GM12878 (cell line): ENCODE measurements at regions not wholly inside any gene's neighbourhood (a gene's known extent, or its start where the extent isn't known, plus 50 kb on each side); places are given as distances from the start of the nearest gene placed in this dataset.

ENCODE experiments used
- ATAC-seq: fragments of 200-7000 bp; cut with Tn5 transposase; 3 replicates; pipeline ENCODE4 v1.9.1; 2020; ENCODE audit warnings: mild to moderate bottlenecking, moderate library complexity
- BruUV-seq: library from RNA; stranded (reverse); fragments of 400-500 nt; replicated peaks from 2 replicates; lab custom pipeline; 2021; lab: Mats Ljungman, UMichigan
- CTCF ChIA-PET: fragments of 300-600 bp; sonication (Branson Sonifier 250); formaldehyde crosslinking; extraction: SDS; loops from one replicate; lab custom pipeline; 2021; ENCODE audit warnings: inconsistent platforms; lab: Yijun Ruan, JAX
- POLR2A ChIA-PET: fragments of 350-600 bp; formaldehyde crosslinking; extraction: SDS; loops from one replicate; lab custom pipeline; 2021; ENCODE audit warnings: inconsistent platforms; lab: Charles Lee
- RAD21 ChIA-PET: fragments of 300-600 bp; sonication (Branson Sonifier 250); formaldehyde crosslinking; loops from one replicate; lab custom pipeline; 2023; ENCODE audit warnings: antibody characterized with exemption; ENCODE audit not compliant: unreplicated experiment; lab: Charles Lee
- SMC1A ChIA-PET: fragments of 300-600 bp; sonication (Branson Sonifier 250); formaldehyde crosslinking; loops from one replicate; lab custom pipeline; 2023; ENCODE audit not compliant: unreplicated experiment, uncharacterized antibody; lab: Charles Lee
- DNase-seq: peaks from one replicate; pipeline ENCODE4 v3.0.0-alpha.2; 2011; ENCODE audit warnings: low read depth, low spot score
- FAIRE-seq: peaks from 3 replicates; lab custom pipeline; 2011; peaks lifted over from hg19 to GRCh38; lab: Jason Lieb, UNC
- H2AFZ ChIP-seq: 2 replicates; pipeline ENCODE4 v1.6.0; 2011; ENCODE audit warnings: low read depth, low read length, control low read depth; ENCODE audit not compliant: control insufficient read depth
- H3K27ac ChIP-seq: 2 replicates; pipeline ENCODE4 v1.5.1; 2011; ENCODE audit warnings: control low read depth; ENCODE audit not compliant: control insufficient read depth, insufficient read depth
- H3K27me3 ChIP-seq, 2 experiments: replicated peaks in 1 of 2; 2 replicates each; pipeline versions ENCODE4 v1.6.0 to v1.6.1; 2011; ENCODE audit warnings: low read length in 1 of 2; ENCODE audit not compliant: control insufficient read depth in 2 of 2, insufficient read depth in 2 of 2
- H3K36me3 ChIP-seq, 2 experiments: 2 replicates each; pipeline ENCODE4 v1.5.1; 2011; ENCODE audit warnings: low read length in 1 of 2; ENCODE audit not compliant: control insufficient read depth in 2 of 2, insufficient read depth in 2 of 2
- H3K4me1 ChIP-seq: 2 replicates; pipeline ENCODE4 v1.6.1; 2011; ENCODE audit warnings: mild to moderate bottlenecking, low read length, moderate library complexity, mixed read lengths; ENCODE audit not compliant: control insufficient read depth, insufficient read depth
- H3K4me2 ChIP-seq: 2 replicates; pipeline ENCODE4 v1.6.0; 2011; ENCODE audit warnings: control low read depth; ENCODE audit not compliant: control insufficient read depth, insufficient read depth
- H3K4me3 ChIP-seq: fragments of 200-600 bp; sonication (generic); 2 replicates; pipeline ENCODE4 v1.5.1; 2016
- H3K79me2 ChIP-seq: 2 replicates; pipeline ENCODE4 v1.6.0; 2011; ENCODE audit warnings: low read length; ENCODE audit not compliant: control insufficient read depth, insufficient read depth
- H3K9ac ChIP-seq: 2 replicates; pipeline ENCODE4 v1.8.0; 2011; ENCODE audit warnings: low read length, control low read depth, mixed read lengths; ENCODE audit not compliant: control insufficient read depth, insufficient read depth
- H3K9me3 ChIP-seq: replicated peaks from 3 replicates; pipeline ENCODE4 v1.5.1; 2011; ENCODE audit warnings: mild to moderate bottlenecking, low read length; ENCODE audit not compliant: control insufficient read depth, insufficient read depth
- H4K20me1 ChIP-seq: 2 replicates; pipeline ENCODE4 v1.6.0; 2011; ENCODE audit not compliant: control insufficient read depth, insufficient read depth
- ATF7 ChIP-seq: fragments of 450-650 bp; IDR thresholded peaks from 2 replicates; pipeline ENCODE4 v1.6.1; 2016; ENCODE audit warnings: low read depth, mild to moderate bottlenecking
- CHD1 ChIP-seq: IDR thresholded peaks from 2 replicates; pipeline ENCODE4 v1.6.1; 2012; ENCODE audit warnings: low read depth, low read length, improper control_type of control experiment
- EED ChIP-seq: sonication (generic); IDR thresholded peaks from 2 replicates; pipeline ENCODE4 v1.6.1; 2016; ENCODE audit warnings: antibody characterized with exemption, low read depth
- EZH2 ChIP-seq: IDR thresholded peaks from 2 replicates; pipeline ENCODE4 v1.6.1; 2012; ENCODE audit warnings: low read depth, mild to moderate bottlenecking, control low read depth, inconsistent platforms, low read length, borderline replicate concordance; ENCODE audit not compliant: control insufficient read depth
- HCFC1 ChIP-seq: fragments of 150-350 bp; IDR thresholded peaks from 2 replicates; pipeline ENCODE4 v1.6.1; 2014; ENCODE audit warnings: low read length
- HDAC6 ChIP-seq: fragments of 200-600 bp; sonication (generic); IDR thresholded peaks from one replicate; pipeline ENCODE4 v1.8.0; 2017; ENCODE audit warnings: antibody characterized with exemption; ENCODE audit not compliant: unreplicated experiment
- KAT2A ChIP-seq: conservative IDR thresholded peaks from 2 replicates; pipeline ENCODE4 v1.6.1; 2011; ENCODE audit warnings: low read depth, low read length; ENCODE audit not compliant: control insufficient read depth
- MEF2B ChIP-seq: fragments of 450-650 bp; IDR thresholded peaks from 2 replicates; pipeline ENCODE4 v1.6.1; 2018; ENCODE audit warnings: mild to moderate bottlenecking, moderate library complexity; ENCODE audit not compliant: partially characterized antibody, poor library complexity, severe bottlenecking
- NFIC ChIP-seq: IDR thresholded peaks from 2 replicates; pipeline ENCODE4 v1.6.1; 2012; ENCODE audit warnings: low read depth, mild to moderate bottlenecking, inconsistent platforms, low read length, moderate library complexity
- PML ChIP-seq: IDR thresholded peaks from 2 replicates; pipeline ENCODE4 v1.6.1; 2012; ENCODE audit warnings: low read length, inconsistent platforms
- SMC3 ChIP-seq: IDR thresholded peaks from 2 replicates; pipeline ENCODE4 v1.6.1; 2011; ENCODE audit warnings: low read length, improper control_type of control experiment, borderline replicate concordance
- SREBF2 ChIP-seq: IDR thresholded peaks from 2 replicates; pipeline ENCODE4 v1.6.1; 2012; ENCODE audit warnings: mild to moderate bottlenecking, low read length
- STAT3 ChIP-seq: IDR thresholded peaks from 2 replicates; pipeline ENCODE4 v1.6.1; 2011; ENCODE audit warnings: low read depth, low read length, improper control_type of control experiment
- TCF3 ChIP-seq: IDR thresholded peaks from 2 replicates; pipeline ENCODE4 v1.6.1; 2012; ENCODE audit warnings: low read depth, mild to moderate bottlenecking, low read length, borderline replicate concordance; ENCODE audit not compliant: insufficient read depth
- WRNIP1 ChIP-seq: IDR thresholded peaks from 2 replicates; pipeline ENCODE4 v1.6.1; 2011; ENCODE audit warnings: low read depth, low read length, improper control_type of control experiment, borderline replicate concordance
- WGBS: methylation state at CpG from one replicate; pipeline ENCODE4 v1.1.6; 2016; ENCODE audit warnings: low lambda C conversion rate; ENCODE audit not compliant: insufficient replicate concordance, insufficient coverage; ENCODE audit errors: missing lambda C conversion rate; 5-methylcytosine and 5-hydroxymethylcytosine counted together
- in situ Hi-C: fragments of 300-500 bp; cut with MboI; formaldehyde crosslinking; loops from 9 replicates; pipeline ENCODE4 v1.14.3; 2018; ENCODE audit warnings: mixed read lengths
- intact Hi-C: fragments of 100-400 bp; cut with micrococcal nuclease; formaldehyde crosslinking; loops from one replicate; pipeline ENCODE4 v1.14.2; 2022; ENCODE audit not compliant: unreplicated experiment
- TF ChIP-seq, protein P1 (sequence below): fragments of 450-650 bp; IDR thresholded peaks from 2 replicates; pipeline ENCODE4 v1.6.1; 2017; ENCODE audit warnings: low read depth, mild to moderate bottlenecking, moderate library complexity
- TF ChIP-seq, protein P2 (sequence below): fragments of 150-350 bp; IDR thresholded peaks from 2 replicates; pipeline ENCODE4 v1.6.1; 2014; ENCODE audit warnings: mild to moderate bottlenecking, low read depth, low read length
- TF ChIP-seq, protein P3 (sequence below): fragments of 450-650 bp; IDR thresholded peaks from 2 replicates; pipeline ENCODE4 v1.6.1; 2016; ENCODE audit warnings: mild to moderate bottlenecking
- TF ChIP-seq, protein P4 (sequence below): IDR thresholded peaks from 2 replicates; pipeline ENCODE4 v1.6.1; 2012; ENCODE audit warnings: low read depth, low read length, improper control_type of control experiment

DNA sequence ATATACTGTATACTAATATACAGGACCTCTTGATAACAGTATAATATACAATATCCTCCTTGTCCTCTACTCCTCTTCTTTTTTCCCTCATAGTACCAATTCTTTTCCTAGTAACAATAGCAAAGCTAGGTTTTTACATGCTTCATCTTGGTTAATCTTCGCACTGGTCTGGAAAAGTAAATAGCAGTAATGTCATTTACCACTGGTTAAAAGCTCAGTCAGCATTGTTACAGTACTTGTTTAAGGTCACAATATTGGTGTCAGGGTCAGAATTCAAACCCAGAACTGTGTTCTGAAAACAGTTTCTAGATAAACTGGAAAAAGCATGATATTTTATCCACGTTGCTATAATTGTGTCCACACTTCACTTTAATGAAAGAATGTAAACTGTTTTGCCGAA, 692.4 kb upstream of the CDH6 start:
- ATAC-seq (no peak), FAIRE-seq (no peak), DNase-seq (no peak)
- no peaks in the 10 kb centered on the region for H3K4me1 ChIP-seq
- H3K27ac ChIP-seq = no peak overlapping the region
- H3K27me3 ChIP-seq = no peaks in the 10 kb centered on the region
- ChIA-PET RAD21 (no interaction called here), CTCF (no interaction called here), SMC1A (no interaction called here), POLR2A (no interaction called here)
- H3K79me2 ChIP-seq = no peaks in the 10 kb centered on the region
- WGBS = 0% methylated on average over 3 of the region's 3 CpGs
- no peak overlapping the region for H3K9ac ChIP-seq
- in situ Hi-C loops (no loop called here), intact Hi-C loops (no loop called here)
- no peak overlapping the region for H3K4me3 ChIP-seq
- H3K36me3 ChIP-seq = no peaks in the 10 kb centered on the region
- H4K20me1 ChIP-seq = no peaks in the 10 kb centered on the region
- no TSS peak for BruUV-seq
- H3K9me3 ChIP-seq = no peaks in the 10 kb centered on the region
- no peak overlapping the region for H2AFZ ChIP-seq
- H3K4me2 ChIP-seq = no peak overlapping the region
- no peak for TF ChIP-seq STAT3
- no peak for TF ChIP-seq HDAC6
- TF ChIP-seq MEF2B = no peak
- no peak for TF ChIP-seq SREBF2
- TF ChIP-seq TCF3 = no peak
- no peak for TF ChIP-seq WRNIP1
- TF ChIP-seq EZH2 = no peak
- no peak for TF ChIP-seq CHD1
- TF ChIP-seq, protein P1, sequence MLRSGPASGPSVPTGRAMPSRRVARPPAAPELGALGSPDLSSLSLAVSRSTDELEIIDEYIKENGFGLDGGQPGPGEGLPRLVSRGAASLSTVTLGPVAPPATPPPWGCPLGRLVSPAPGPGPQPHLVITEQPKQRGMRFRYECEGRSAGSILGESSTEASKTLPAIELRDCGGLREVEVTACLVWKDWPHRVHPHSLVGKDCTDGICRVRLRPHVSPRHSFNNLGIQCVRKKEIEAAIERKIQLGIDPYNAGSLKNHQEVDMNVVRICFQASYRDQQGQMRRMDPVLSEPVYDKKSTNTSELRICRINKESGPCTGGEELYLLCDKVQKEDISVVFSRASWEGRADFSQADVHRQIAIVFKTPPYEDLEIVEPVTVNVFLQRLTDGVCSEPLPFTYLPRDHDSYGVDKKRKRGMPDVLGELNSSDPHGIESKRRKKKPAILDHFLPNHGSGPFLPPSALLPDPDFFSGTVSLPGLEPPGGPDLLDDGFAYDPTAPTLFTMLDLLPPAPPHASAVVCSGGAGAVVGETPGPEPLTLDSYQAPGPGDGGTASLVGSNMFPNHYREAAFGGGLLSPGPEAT = no peak
- no peak for TF ChIP-seq KAT2A
- TF ChIP-seq EED = no peak
- TF ChIP-seq, protein P2, sequence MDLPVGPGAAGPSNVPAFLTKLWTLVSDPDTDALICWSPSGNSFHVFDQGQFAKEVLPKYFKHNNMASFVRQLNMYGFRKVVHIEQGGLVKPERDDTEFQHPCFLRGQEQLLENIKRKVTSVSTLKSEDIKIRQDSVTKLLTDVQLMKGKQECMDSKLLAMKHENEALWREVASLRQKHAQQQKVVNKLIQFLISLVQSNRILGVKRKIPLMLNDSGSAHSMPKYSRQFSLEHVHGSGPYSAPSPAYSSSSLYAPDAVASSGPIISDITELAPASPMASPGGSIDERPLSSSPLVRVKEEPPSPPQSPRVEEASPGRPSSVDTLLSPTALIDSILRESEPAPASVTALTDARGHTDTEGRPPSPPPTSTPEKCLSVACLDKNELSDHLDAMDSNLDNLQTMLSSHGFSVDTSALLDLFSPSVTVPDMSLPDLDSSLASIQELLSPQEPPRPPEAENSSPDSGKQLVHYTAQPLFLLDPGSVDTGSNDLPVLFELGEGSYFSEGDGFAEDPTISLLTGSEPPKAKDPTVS = no peak
- no peak for TF ChIP-seq PML
- no peak for TF ChIP-seq NFIC
- TF ChIP-seq, protein P3, sequence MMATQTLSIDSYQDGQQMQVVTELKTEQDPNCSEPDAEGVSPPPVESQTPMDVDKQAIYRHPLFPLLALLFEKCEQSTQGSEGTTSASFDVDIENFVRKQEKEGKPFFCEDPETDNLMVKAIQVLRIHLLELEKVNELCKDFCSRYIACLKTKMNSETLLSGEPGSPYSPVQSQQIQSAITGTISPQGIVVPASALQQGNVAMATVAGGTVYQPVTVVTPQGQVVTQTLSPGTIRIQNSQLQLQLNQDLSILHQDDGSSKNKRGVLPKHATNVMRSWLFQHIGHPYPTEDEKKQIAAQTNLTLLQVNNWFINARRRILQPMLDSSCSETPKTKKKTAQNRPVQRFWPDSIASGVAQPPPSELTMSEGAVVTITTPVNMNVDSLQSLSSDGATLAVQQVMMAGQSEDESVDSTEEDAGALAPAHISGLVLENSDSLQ = no peak
- no peak for TF ChIP-seq SMC3
- no peak for TF ChIP-seq HCFC1
- TF ChIP-seq, protein P4, sequence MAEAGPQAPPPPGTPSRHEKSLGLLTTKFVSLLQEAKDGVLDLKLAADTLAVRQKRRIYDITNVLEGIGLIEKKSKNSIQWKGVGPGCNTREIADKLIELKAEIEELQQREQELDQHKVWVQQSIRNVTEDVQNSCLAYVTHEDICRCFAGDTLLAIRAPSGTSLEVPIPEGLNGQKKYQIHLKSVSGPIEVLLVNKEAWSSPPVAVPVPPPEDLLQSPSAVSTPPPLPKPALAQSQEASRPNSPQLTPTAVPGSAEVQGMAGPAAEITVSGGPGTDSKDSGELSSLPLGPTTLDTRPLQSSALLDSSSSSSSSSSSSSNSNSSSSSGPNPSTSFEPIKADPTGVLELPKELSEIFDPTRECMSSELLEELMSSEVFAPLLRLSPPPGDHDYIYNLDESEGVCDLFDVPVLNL = no peak
- TF ChIP-seq ATF7 = no peak
